COLO829 (cell line): ENCODE measurements at regions not wholly inside any gene's neighbourhood (a gene's known extent, or its start where the extent isn't known, plus 50 kb on each side); places are given as distances from the start of the nearest gene placed in this dataset.
"Not testable (repeated sequence)": the region's sequence is repeated elsewhere in the genome, so short reads cannot be mapped to it uniquely, and the experiment has no call there.

Experiments
- DNase-seq: peaks from one replicate; pipeline ENCODE4 v3.0.0; 2012; ENCODE audit warnings: low spot score

- DNase-seq: no peak
Measured at GRCh38 chrX:140163371-140164159, 198.2 kb upstream of the CXorf66 start.

DNA sequence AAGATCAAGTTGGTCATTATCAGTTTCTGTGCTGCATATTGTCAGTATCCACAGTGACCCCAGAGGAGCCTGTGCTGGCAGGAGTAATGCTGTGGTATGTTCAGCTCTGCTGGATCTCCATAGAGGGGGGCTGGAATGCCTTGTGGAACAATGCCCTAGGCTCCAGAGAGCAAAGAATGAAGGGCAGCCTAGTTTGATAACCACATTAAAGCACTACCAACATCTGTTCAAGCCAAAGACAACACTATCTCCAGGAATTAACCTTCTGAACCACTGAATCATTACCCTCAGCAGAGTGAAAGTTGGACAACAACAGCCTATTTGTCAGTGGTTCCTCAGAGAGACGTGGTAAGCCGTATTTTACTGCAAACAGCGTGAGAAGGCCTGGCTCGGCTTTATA, 192.3 kb upstream of the CXorf66 start:
- DNase-seq: peak; percentile 27

- DNase-seq: no peak
Measured at GRCh38 chrX:140157143-140157542, 191.8 kb upstream of the CXorf66 start.

GRCh38 chrX:140151316-140151715, 186.0 kb upstream of the CXorf66 start:
- DNase-seq: no peak

- DNase-seq: no peak
Measured at GRCh38 chrX:140149761-140150160, 184.4 kb upstream of the CXorf66 start.

DNA sequence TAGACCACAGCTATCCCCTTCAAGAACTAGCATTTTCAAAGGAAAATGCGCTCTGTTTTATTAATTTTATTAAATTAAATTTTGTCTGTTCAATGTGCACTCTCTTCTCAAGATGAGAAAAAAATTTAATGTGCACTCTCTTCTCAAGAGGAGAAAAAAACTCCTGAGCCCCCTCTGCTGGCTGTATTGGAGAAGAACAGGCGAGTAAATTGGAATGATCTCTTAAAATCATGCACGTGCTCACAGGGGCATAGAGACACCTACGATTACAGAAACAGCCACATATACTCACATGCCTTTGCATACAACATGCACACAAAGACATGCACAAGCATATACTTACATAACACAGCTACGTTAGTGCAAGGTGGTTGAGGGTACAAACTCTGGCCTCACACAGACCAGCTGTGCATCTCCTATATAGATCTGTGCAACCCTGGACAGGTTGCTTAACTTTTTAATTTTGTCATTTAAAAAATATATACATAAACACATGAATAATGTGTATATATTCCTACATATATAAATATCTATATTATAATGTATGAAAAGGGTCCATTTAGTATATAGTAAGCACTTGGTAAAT, 176.2 kb upstream of the CXorf66 start:
- peak; percentile 19 for DNase-seq

DNA sequence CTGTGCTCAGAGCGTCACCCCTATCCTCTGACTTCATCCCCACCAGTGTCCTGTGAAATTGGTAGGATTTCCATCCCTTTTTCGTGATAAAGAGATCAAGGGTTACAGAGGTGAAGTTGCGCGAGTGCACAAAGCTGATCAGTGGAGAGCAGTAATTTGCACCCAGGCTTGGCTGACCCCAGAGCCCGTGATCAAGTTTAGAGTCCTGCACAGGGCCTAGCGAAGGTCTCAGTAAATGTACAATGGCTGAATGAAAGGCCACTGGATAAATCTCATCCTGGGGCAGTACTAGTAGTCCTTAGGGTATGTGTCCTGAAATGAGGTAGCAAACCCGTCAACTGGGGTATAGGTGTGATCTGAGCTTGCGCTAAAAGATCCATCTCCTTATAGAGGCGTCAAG, 173.2 kb upstream of the CXorf66 start:
- DNase-seq: not testable (repeated sequence)

DNA sequence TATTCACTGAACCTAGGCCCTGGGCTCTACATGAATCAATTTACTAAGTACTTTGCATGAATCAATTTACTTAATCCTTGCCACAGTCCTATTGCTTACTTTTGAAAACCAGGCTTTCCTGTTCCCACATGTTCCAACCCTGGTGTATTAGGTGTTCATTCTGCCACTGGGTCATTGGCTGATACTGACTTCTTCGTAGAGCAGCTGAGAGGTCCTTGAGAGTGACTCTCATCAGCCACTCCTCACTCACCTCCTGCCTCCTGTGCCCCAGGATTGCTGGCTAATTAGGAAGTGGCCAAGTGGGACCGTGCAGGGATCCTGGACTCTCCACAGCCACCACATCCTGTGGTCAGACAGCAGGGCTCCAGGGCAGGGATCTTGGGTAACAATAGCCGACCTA, 172.7 kb upstream of the CXorf66 start:
- DNase-seq: not testable (repeated sequence)

DNA sequence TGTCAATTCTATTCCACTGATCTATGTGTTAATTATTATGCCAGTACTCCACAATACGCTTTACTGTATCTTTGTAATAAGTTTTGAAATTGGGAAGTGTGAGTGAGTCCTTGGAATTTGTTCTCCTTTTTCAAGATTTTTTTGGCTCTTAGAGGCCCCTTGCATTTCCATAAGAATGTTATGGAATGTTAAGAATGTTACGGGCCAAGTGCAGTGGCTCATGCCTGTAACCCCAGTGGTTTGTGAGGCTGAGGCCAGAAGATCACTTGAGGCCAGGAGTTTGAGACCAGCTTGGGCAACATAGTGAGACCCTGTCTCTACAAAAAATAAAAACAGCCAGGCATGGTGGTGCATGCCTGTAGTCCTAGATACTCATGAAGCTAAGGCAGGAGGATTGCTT, 167.6 kb upstream of the CXorf66 start:
- no peak for DNase-seq

GRCh38 chrX:140123446-140123845, 158.1 kb upstream of the CXorf66 start:
- DNase-seq: no peak

- DNase-seq: not testable (repeated sequence)
Measured at GRCh38 chrX:140114059-140114458, 148.7 kb upstream of the CXorf66 start.

- no peak for DNase-seq
Measured at GRCh38 chrX:140110081-140110650, 144.8 kb upstream of the CXorf66 start.

- DNase-seq: peak; percentile 11
Measured at GRCh38 chrX:140104760-140105159, 139.4 kb upstream of the CXorf66 start.

DNA sequence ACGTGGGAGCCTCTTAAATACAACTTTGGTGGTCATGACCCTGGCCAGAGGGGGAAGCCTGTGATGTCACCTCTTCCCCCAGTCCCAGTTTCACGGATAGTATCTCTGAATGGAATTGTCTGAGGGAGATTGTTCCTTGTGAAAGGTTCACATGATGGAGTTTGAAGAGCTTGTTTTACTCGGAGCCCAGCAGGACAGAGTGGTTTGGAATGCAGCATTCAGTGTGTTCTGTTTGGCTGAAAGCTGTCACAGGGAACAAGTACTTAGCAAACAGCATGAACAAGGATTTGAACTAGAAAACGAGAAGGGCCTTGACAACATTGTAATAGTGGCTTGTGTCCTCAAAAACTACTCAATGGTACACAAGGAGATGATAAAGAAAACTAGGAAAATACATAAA, 133.9 kb upstream of the CXorf66 start:
- no peak for DNase-seq

- no peak for DNase-seq
Measured at GRCh38 chrX:140092121-140092520, 126.8 kb upstream of the CXorf66 start.

- DNase-seq: no peak
Measured at GRCh38 chrX:140091125-140091886, 126.0 kb upstream of the CXorf66 start.

- DNase-seq: no peak
Measured at GRCh38 chrX:140090800-140091124, 125.4 kb upstream of the CXorf66 start.

GRCh38 chrX:140088438-140088837, 123.1 kb upstream of the CXorf66 start:
- DNase-seq: no peak

GRCh38 chrX:140087875-140088274, 122.6 kb upstream of the CXorf66 start:
- no peak for DNase-seq

GRCh38 chrX:140086691-140087090, 121.4 kb upstream of the CXorf66 start:
- DNase-seq: no peak

- not testable (repeated sequence) for DNase-seq
Measured at GRCh38 chrX:140074851-140075250, 109.5 kb upstream of the CXorf66 start.

GRCh38 chrX:140071037-140071436, 105.7 kb upstream of the CXorf66 start:
- no peak for DNase-seq
